ENCODE measurements at regions not wholly inside any gene's neighbourhood (a gene's known extent, or its start where the extent isn't known, plus 50 kb on each side); places are given as distances from the start of the nearest gene placed in this dataset.

- DNase-seq (no peak), ATAC-seq (no peak)
- H3K36me3 ChIP-seq (ENCODE audit: insufficient read depth in 1 of 2, low read depth in 1 of 2) = no peaks in the 10 kb centered on the region
- WGBS, 3 donors = 19 to 30% (median 20%) methylated on average over 2 of the region's 2 CpGs
- intact Hi-C loops (cut with DNase I) = no loop called here
- no peak overlapping the region for H3K27ac ChIP-seq
- no peak overlapping the region for H3K4me3 ChIP-seq
- no peak for TF ChIP-seq CTCF (IDR thresholded peaks at IDR 0.05)
- no peaks in the 10 kb centered on the region for H3K27me3 ChIP-seq (ENCODE audit: insufficient read depth in 3 of 3, low read length in 2 of 3)
- no peaks in the 10 kb centered on the region for H3K9me3 ChIP-seq
- H3K4me1 ChIP-seq = no peaks in the 10 kb centered on the region
Measured at GRCh38 chr9:22374051-22374450, 72.6 kb upstream of the DMRTA1 start.

DNA sequence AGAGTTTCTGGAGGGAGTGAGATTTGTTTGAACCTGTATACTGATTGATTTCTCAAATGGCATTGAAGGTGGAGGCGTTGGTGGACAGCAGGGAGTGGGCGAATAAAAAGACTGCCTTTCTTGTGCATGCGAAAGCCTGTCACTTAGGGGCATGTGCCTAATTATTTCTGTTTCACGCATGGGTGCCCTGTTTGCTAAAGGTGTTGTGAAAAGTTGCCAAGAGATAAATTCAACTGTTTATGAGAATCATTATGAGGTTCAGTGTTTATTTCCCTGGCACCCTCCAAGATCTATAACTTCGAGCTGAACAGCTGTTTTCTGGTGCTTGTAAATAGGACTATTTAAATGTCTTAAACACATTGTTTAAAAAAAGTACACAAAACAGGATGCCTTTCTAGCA lies 67.4 kb upstream of the DMRTA1 start:
- Histone ChIP-seq H3K4me3 (no peak overlapping the region), H3K27ac (no peak overlapping the region), H3K36me3 (ENCODE audit: insufficient read depth in 1 of 2, low read depth in 1 of 2) (no peaks in the 10 kb centered on the region), H3K9me3 (no peaks in the 10 kb centered on the region), H3K27me3 (ENCODE audit: insufficient read depth in 3 of 3, low read length in 2 of 3) (no peaks in the 10 kb centered on the region), H3K4me1 (no peaks in the 10 kb centered on the region)
- TF ChIP-seq CTCF (IDR thresholded peaks at IDR 0.05) = no peak
- no peak for DNase-seq
- intact Hi-C loops (cut with DNase I) = no loop called here
- no peak for ATAC-seq
- WGBS, 3 donors = 50 to 63% (median 53%) methylated on average over 5 of the region's 5 CpGs

GRCh38 chr9:22381170-22381569 lies 65.5 kb upstream of the DMRTA1 start:
- intact Hi-C loops (cut with DNase I) = no loop called here
- no peak for DNase-seq

DNA sequence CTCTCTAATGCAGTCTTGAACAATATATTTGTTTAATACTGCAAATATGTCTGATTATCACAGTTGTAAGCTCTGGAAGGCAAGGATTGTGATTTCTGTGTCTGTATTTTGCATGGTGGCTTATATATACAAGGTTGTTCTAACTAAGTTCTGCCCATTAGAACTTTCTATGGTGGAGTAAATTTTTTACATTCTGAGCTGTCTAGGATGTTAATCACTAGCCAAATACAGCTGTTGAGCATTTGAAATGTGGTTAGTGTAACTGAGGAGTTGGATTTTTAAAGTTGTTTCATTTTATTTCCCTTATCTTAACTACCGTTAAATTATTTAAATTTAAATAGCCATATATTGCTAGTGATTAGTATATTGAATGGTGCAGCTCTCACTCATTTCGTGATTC lies 64.3 kb upstream of the DMRTA1 start:
- H3K27me3 ChIP-seq (ENCODE audit: insufficient read depth in 3 of 3, low read length in 2 of 3) = no peaks in the 10 kb centered on the region
- ATAC-seq (no peak), DNase-seq (no peak)
- WGBS, 3 donors = 72 to 74% (median 72%) methylated on average over 2 of the region's 2 CpGs
- no peaks in the 10 kb centered on the region for H3K4me1 ChIP-seq
- TF ChIP-seq CTCF (IDR thresholded peaks at IDR 0.05) = no peak
- H3K36me3 ChIP-seq (ENCODE audit: insufficient read depth in 1 of 2, low read depth in 1 of 2) = no peaks in the 10 kb centered on the region
- no peaks in the 10 kb centered on the region for H3K9me3 ChIP-seq
- H3K27ac ChIP-seq = no peak overlapping the region
- H3K4me3 ChIP-seq = no peak overlapping the region
- intact Hi-C loops (cut with DNase I) = no loop called here

More at GRCh38 chr9:22381170-22381569, 65.5 kb upstream of the DMRTA1 start:
- no peaks in the 10 kb centered on the region for H3K27me3 ChIP-seq (ENCODE audit: insufficient read depth in 3 of 3, low read length in 2 of 3)
- no peak overlapping the region for H3K4me3 ChIP-seq
- no peaks in the 10 kb centered on the region for H3K9me3 ChIP-seq
- WGBS, 3 donors = 26 to 33% (median 31%) methylated on average over 1 of the region's 1 CpG
- no peak for ATAC-seq
- H3K27ac ChIP-seq = no peak overlapping the region
- H3K36me3 ChIP-seq (ENCODE audit: insufficient read depth in 1 of 2, low read depth in 1 of 2) = no peaks in the 10 kb centered on the region
- no peak for TF ChIP-seq CTCF (IDR thresholded peaks at IDR 0.05)
- no peaks in the 10 kb centered on the region for H3K4me1 ChIP-seq

DNA sequence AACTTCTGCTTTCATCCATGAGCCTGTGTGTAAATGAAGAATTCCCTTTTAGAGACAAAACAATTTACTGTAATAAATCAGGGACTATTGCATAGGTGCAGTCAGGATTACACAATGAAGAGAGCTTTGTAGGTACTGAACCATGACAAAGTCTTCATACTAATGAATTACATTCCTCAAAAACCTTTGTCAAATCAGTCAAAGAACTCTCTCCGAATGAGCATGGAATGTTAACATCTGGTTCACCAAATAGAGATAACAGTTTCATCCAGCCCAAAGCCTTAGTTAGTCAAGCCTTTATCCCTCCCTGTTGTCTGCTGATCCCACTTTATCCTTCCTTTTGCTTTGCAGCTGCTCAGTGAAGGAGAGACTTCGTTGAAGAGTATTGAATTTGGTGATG lies 62.9 kb upstream of the DMRTA1 start:
- no peak for TF ChIP-seq CTCF (IDR thresholded peaks at IDR 0.05)
- Histone ChIP-seq H3K4me1 (no peaks in the 10 kb centered on the region), H3K4me3 (no peak overlapping the region), H3K27ac (no peak overlapping the region), H3K27me3 (ENCODE audit: insufficient read depth in 3 of 3, low read length in 2 of 3) (no peaks in the 10 kb centered on the region), H3K36me3 (ENCODE audit: insufficient read depth in 1 of 2, low read depth in 1 of 2) (no peaks in the 10 kb centered on the region), H3K9me3 (no peaks in the 10 kb centered on the region)
- 22 to 38% (median 26%) methylated on average over 2 of the region's 2 CpGs for WGBS, 3 donors
- ATAC-seq = no peak
- no peak for DNase-seq
- intact Hi-C loops (cut with DNase I) = no loop called here

All from psoas muscle (tissue), 7 donors.